ENCODE measurements at regions not wholly inside any gene's neighbourhood (a gene's known extent, or its start where the extent isn't known, plus 50 kb on each side); places are given as distances from the start of the nearest gene placed in this dataset.

DNA sequence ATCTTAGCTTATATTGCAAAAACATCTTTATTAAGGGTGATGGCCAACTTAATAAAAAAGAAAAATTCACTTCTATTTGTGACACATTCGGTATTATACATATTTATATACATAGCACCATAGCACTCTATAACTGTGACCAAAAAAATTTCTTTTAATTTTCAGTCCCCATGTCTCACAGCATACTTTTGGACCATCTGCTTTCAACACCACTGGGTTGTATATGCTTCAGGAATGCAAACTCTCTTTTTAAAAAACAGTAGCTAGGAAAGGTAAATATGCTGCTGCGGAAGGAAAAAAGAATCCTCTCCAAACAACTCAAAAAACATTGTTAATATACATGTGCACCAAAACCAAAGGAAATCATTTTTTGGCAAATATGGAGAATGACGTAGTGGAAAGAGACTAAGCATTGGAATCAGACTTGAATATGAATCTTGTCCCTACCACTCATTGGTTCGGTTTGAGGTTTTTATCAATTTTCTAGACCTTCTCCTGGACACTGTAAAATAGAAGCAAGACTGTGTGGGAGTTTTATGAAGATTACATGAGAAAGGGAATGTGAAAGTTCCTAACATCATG, 227.9 kb downstream of the BLID start:
- Histone ChIP-seq H3K56ac (ENCODE audit: insufficient read length, low read depth, low read length) (no peak overlapping the region), H3K23me2 (ENCODE audit: insufficient read length, low read depth, low read length, poor library complexity, severe bottlenecking) (no peaks in the 10 kb centered on the region), H4K8ac (replicated peaks; ENCODE audit: insufficient read length, low read depth, low read length) (no peak overlapping the region), H3K4me2 (ENCODE audit: insufficient read depth, insufficient read length, low read length) (no peak overlapping the region), H3K79me1 (ENCODE audit: insufficient read depth, low read depth, low read length, poor library complexity, severe bottlenecking) (no peaks in the 10 kb centered on the region), H3K4me1 (ENCODE audit: insufficient read depth, low read length) (no peaks in the 10 kb centered on the region), H3K27ac (ENCODE audit: insufficient read length, low read depth, low read length) (no peak overlapping the region), H3K79me2 (ENCODE audit: insufficient read depth, low read length) (no peaks in the 10 kb centered on the region), H3T11ph (ENCODE audit: low read length) (no peak overlapping the region), H2BK12ac (ENCODE audit: insufficient read length, low read depth, low read length) (no peak overlapping the region), H3K9me3 (ENCODE audit: control insufficient read depth, low read depth, low read length) (no peaks in the 10 kb centered on the region), H2AFZ (ENCODE audit: low read length) (no peak overlapping the region), H2BK20ac (ENCODE audit: low read depth, low read length, poor library complexity, severe bottlenecking) (no peak overlapping the region), H2BK120ac (ENCODE audit: low read depth, low read length, poor library complexity, severe bottlenecking) (no peak overlapping the region), H3K9ac (ENCODE audit: extremely low read depth, insufficient read length, low read length) (no peak overlapping the region), H2AK5ac (ENCODE audit: insufficient read length, low read length) (no peak overlapping the region), H3K18ac (ENCODE audit: insufficient read length, low read depth, low read length) (no peak overlapping the region), H3K27me3 (ENCODE audit: insufficient read depth, low read length) (no peaks in the 10 kb centered on the region), H3K14ac (ENCODE audit: insufficient read depth, low read length) (no peak overlapping the region), H3K4ac (ENCODE audit: low read depth, low read length) (no peak overlapping the region), H2BK15ac (ENCODE audit: low read depth, low read length) (no peak overlapping the region), H4K20me1 (ENCODE audit: control insufficient read depth, insufficient read depth, insufficient read length) (no peaks in the 10 kb centered on the region), H4K5ac (ENCODE audit: insufficient read length, low read depth, low read length) (no peak overlapping the region), H3K23ac (ENCODE audit: insufficient read length, low read depth, low read length) (no peak overlapping the region), H2BK5ac (ENCODE audit: insufficient read length, low read length) (no peak overlapping the region), H4K91ac (ENCODE audit: insufficient read length, low read depth, low read length) (no peak overlapping the region)
- DNase-seq: no peak
- no peak overlapping the region for H3K27ac Mint-ChIP-seq
- WGBS (ENCODE audit: extremely low coverage, insufficient read length, low lambda C conversion rate): no CpG with 5 or more reads among the region's 4 CpGs
- H3K27me3 Mint-ChIP-seq (ENCODE audit: low read depth): peaks cover 1% of the 10 kb centered on the region; the same call in 1 of the 2 replicates
- peaks cover 12 to 14% of the 10 kb centered on the region in 2 experiments for H3K4me1 Mint-ChIP-seq
- TF ChIP-seq, protein P1, sequence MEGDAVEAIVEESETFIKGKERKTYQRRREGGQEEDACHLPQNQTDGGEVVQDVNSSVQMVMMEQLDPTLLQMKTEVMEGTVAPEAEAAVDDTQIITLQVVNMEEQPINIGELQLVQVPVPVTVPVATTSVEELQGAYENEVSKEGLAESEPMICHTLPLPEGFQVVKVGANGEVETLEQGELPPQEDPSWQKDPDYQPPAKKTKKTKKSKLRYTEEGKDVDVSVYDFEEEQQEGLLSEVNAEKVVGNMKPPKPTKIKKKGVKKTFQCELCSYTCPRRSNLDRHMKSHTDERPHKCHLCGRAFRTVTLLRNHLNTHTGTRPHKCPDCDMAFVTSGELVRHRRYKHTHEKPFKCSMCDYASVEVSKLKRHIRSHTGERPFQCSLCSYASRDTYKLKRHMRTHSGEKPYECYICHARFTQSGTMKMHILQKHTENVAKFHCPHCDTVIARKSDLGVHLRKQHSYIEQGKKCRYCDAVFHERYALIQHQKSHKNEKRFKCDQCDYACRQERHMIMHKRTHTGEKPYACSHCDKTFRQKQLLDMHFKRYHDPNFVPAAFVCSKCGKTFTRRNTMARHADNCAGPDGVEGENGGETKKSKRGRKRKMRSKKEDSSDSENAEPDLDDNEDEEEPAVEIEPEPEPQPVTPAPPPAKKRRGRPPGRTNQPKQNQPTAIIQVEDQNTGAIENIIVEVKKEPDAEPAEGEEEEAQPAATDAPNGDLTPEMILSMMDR (conservative IDR thresholded peaks at IDR 0.05): no peak
- H3K4me3 Mint-ChIP-seq: no peak overlapping the region
- H3K9me3 Mint-ChIP-seq: no peaks in the 10 kb centered on the region
- H3K36me3 Mint-ChIP-seq (ENCODE audit: insufficient read depth in 1 of 3, low read depth in 3 of 3): no peaks in the 10 kb centered on the region
